ENCODE measurements at regions not wholly inside any gene's neighbourhood (a gene's known extent, or its start where the extent isn't known, plus 50 kb on each side); places are given as distances from the start of the nearest gene placed in this dataset.
"Not testable (repeated sequence)": the region's sequence is repeated elsewhere in the genome, so short reads cannot be mapped to it uniquely, and the experiment has no call there.

- no peak for DNase-seq (ENCODE audit: low spot score in 2 of 2)
- ATAC-seq (ENCODE audit: low read depth): no peak
- peaks cover 2% of the 10 kb centered on the region for H3K36me3 Mint-ChIP-seq
- H3K27ac Mint-ChIP-seq: no peak overlapping the region
- peaks cover 2% of the 10 kb centered on the region for H3K4me1 Mint-ChIP-seq
- H3K9me3 Mint-ChIP-seq: no peaks in the 10 kb centered on the region
- no peak overlapping the region for H3K4me3 Mint-ChIP-seq
- peaks cover 28% of the 10 kb centered on the region for H3K27me3 Mint-ChIP-seq
Observed at GRCh38 chr10:100625816-100626215, 90.1 kb downstream of the HIF1AN start.

GRCh38 chr10:100628061-100628460 lies 92.3 kb downstream of the HIF1AN start:
- Mint-ChIP-seq H3K9me3 (no peaks in the 10 kb centered on the region), H3K36me3 (peaks cover 2% of the 10 kb centered on the region), H3K4me3 (no peak overlapping the region), H3K27ac (no peak overlapping the region), H3K4me1 (peaks cover 3% of the 10 kb centered on the region), H3K27me3 (peaks cover 22% of the 10 kb centered on the region)
- ATAC-seq (ENCODE audit: low read depth): no peak
- DNase-seq (ENCODE audit: low spot score in 2 of 2): no peak

GRCh38 chr10:100631192-100631591 lies 95.4 kb downstream of the HIF1AN start:
- Mint-ChIP-seq H3K4me1 (peaks cover 3% of the 10 kb centered on the region), H3K36me3 (no peaks in the 10 kb centered on the region), H3K27ac (no peak overlapping the region), H3K9me3 (no peaks in the 10 kb centered on the region), H3K4me3 (no peak overlapping the region), H3K27me3 (peaks cover 23% of the 10 kb centered on the region)
- no peak for ATAC-seq (ENCODE audit: low read depth)
- DNase-seq (ENCODE audit: low spot score in 2 of 2): no peak

- H3K4me3 Mint-ChIP-seq: no peak overlapping the region
Observed at GRCh38 chr10:100632027-100632426, 96.3 kb downstream of the HIF1AN start.

GRCh38 chr10:100634034-100634433 lies 98.3 kb downstream of the HIF1AN start:
- H3K36me3 Mint-ChIP-seq: no peaks in the 10 kb centered on the region
- no peaks in the 10 kb centered on the region for H3K9me3 Mint-ChIP-seq
- H3K4me3 Mint-ChIP-seq: no peak overlapping the region
- ATAC-seq (ENCODE audit: low read depth) (no peak), DNase-seq (ENCODE audit: low spot score in 2 of 2) (no peak)
- H3K27me3 Mint-ChIP-seq: peaks cover 21% of the 10 kb centered on the region
- peaks cover 3% of the 10 kb centered on the region for H3K4me1 Mint-ChIP-seq
- no peak overlapping the region for H3K27ac Mint-ChIP-seq

More at GRCh38 chr10:100632027-100632426, 96.3 kb downstream of the HIF1AN start:
- no peaks in the 10 kb centered on the region for H3K36me3 Mint-ChIP-seq
- H3K9me3 Mint-ChIP-seq: no peaks in the 10 kb centered on the region
- no peak overlapping the region for H3K27ac Mint-ChIP-seq
- ATAC-seq (ENCODE audit: low read depth) (no peak), DNase-seq (ENCODE audit: low spot score in 2 of 2) (no peak)
- peaks cover 20% of the 10 kb centered on the region for H3K27me3 Mint-ChIP-seq
- peaks cover 3% of the 10 kb centered on the region for H3K4me1 Mint-ChIP-seq

GRCh38 chr10:100636848-100637553 lies 101.3 kb downstream of the HIF1AN start:
- no peak overlapping the region for H3K27ac Mint-ChIP-seq
- H3K27me3 Mint-ChIP-seq: peaks cover 31% of the 10 kb centered on the region
- no peak for ATAC-seq (ENCODE audit: low read depth)
- H3K4me1 Mint-ChIP-seq: peaks cover 2% of the 10 kb centered on the region
- H3K36me3 Mint-ChIP-seq: no peaks in the 10 kb centered on the region
- no peak for DNase-seq (ENCODE audit: low spot score in 2 of 2)
- H3K4me3 Mint-ChIP-seq: no peak overlapping the region
- peaks cover 2% of the 10 kb centered on the region for H3K9me3 Mint-ChIP-seq

- Mint-ChIP-seq H3K27me3 (peaks cover 35% of the 10 kb centered on the region), H3K27ac (no peak overlapping the region)
- no peak for ATAC-seq (ENCODE audit: low read depth)
Observed at GRCh38 chr10:100637785-100638184, 102.0 kb downstream of the HIF1AN start.

GRCh38 chr10:100638969-100639368 lies 103.2 kb downstream of the HIF1AN start:
- peaks cover 35% of the 10 kb centered on the region for H3K27me3 Mint-ChIP-seq
- H3K4me3 Mint-ChIP-seq; DNase-seq (ENCODE audit: low spot score in 2 of 2); H3K9me3 Mint-ChIP-seq; ATAC-seq (ENCODE audit: low read depth); H3K36me3 Mint-ChIP-seq; H3K4me1 Mint-ChIP-seq; H3K27ac Mint-ChIP-seq: not testable (repeated sequence)

More at GRCh38 chr10:100637785-100638184, 102.0 kb downstream of the HIF1AN start:
- no peak for DNase-seq (ENCODE audit: low spot score in 2 of 2)
- Mint-ChIP-seq H3K4me3 (no peak overlapping the region), H3K36me3 (no peaks in the 10 kb centered on the region), H3K9me3 (peaks cover 2% of the 10 kb centered on the region), H3K4me1 (peaks cover 3% of the 10 kb centered on the region)

- DNase-seq (ENCODE audit: low spot score in 2 of 2) (no peak), ATAC-seq (ENCODE audit: low read depth) (no peak)
- Mint-ChIP-seq H3K27me3 (peaks cover 36% of the 10 kb centered on the region), H3K4me1 (peaks cover 10% of the 10 kb centered on the region), H3K4me3 (no peak overlapping the region), H3K27ac (no peak overlapping the region), H3K36me3 (no peaks in the 10 kb centered on the region), H3K9me3 (peaks cover 2% of the 10 kb centered on the region)
Observed at GRCh38 chr10:100642295-100642994, 102.9 kb upstream of the PAX2 start.

GRCh38 chr10:100645091-100645490 lies 100.3 kb upstream of the PAX2 start:
- H3K4me3 Mint-ChIP-seq: no peak overlapping the region
- ATAC-seq (ENCODE audit: low read depth): no peak
- H3K9me3 Mint-ChIP-seq: peaks cover 4% of the 10 kb centered on the region
- no peak for DNase-seq (ENCODE audit: low spot score in 2 of 2)
- peaks cover 10% of the 10 kb centered on the region for H3K4me1 Mint-ChIP-seq
- H3K36me3 Mint-ChIP-seq: no peaks in the 10 kb centered on the region
- peaks cover 41% of the 10 kb centered on the region for H3K27me3 Mint-ChIP-seq
- no peak overlapping the region for H3K27ac Mint-ChIP-seq

GRCh38 chr10:100645613-100646392 lies 99.6 kb upstream of the PAX2 start:
- H3K27ac Mint-ChIP-seq: no peak overlapping the region
- H3K27me3 Mint-ChIP-seq: peaks cover 42% of the 10 kb centered on the region
- H3K4me3 Mint-ChIP-seq: no peak overlapping the region
- peaks cover 10% of the 10 kb centered on the region for H3K4me1 Mint-ChIP-seq
- ATAC-seq (ENCODE audit: low read depth) (no peak), DNase-seq (ENCODE audit: low spot score in 2 of 2) (no peak)
- no peaks in the 10 kb centered on the region for H3K36me3 Mint-ChIP-seq
- H3K9me3 Mint-ChIP-seq: peaks cover 4% of the 10 kb centered on the region

GRCh38 chr10:100647928-100648327 lies 97.5 kb upstream of the PAX2 start:
- no peak for DNase-seq (ENCODE audit: low spot score in 2 of 2)
- ATAC-seq (ENCODE audit: low read depth): no peak
- Mint-ChIP-seq H3K27me3 (peaks cover 38% of the 10 kb centered on the region), H3K27ac (no peak overlapping the region), H3K4me1 (peaks cover 8% of the 10 kb centered on the region), H3K36me3 (peaks cover 3% of the 10 kb centered on the region), H3K4me3 (no peak overlapping the region), H3K9me3 (peaks cover 4% of the 10 kb centered on the region)

GRCh38 chr10:100650693-100651092 lies 94.7 kb upstream of the PAX2 start:
- H3K36me3 Mint-ChIP-seq: peaks cover 4% of the 10 kb centered on the region
- no peak overlapping the region for H3K4me3 Mint-ChIP-seq
- ATAC-seq (ENCODE audit: low read depth) (no peak), DNase-seq (ENCODE audit: low spot score in 2 of 2) (no peak)
- H3K4me1 Mint-ChIP-seq: peaks cover 23% of the 10 kb centered on the region
- H3K27ac Mint-ChIP-seq: no peak overlapping the region
- peaks cover 51% of the 10 kb centered on the region for H3K27me3 Mint-ChIP-seq
- peaks cover 4% of the 10 kb centered on the region for H3K9me3 Mint-ChIP-seq

- DNase-seq (ENCODE audit: low spot score in 2 of 2); ATAC-seq (ENCODE audit: low read depth); H3K4me3 Mint-ChIP-seq; H3K36me3 Mint-ChIP-seq; H3K27ac Mint-ChIP-seq; H3K9me3 Mint-ChIP-seq: not testable (repeated sequence)
- Mint-ChIP-seq H3K27me3 (peaks cover 51% of the 10 kb centered on the region), H3K4me1 (peaks cover 22% of the 10 kb centered on the region)
Observed at GRCh38 chr10:100651099-100651498, 94.3 kb upstream of the PAX2 start.

All from memory B cell (primary cell).